ENCODE measurements at regions not wholly inside any gene's neighbourhood (a gene's known extent, or its start where the extent isn't known, plus 50 kb on each side); places are given as distances from the start of the nearest gene placed in this dataset.
"Not testable (repeated sequence)": the region's sequence is repeated elsewhere in the genome, so short reads cannot be mapped to it uniquely, and the experiment has no call there.

- no peak for DNase-seq
Observed at GRCh38 chr3:65303431-65303830, 615.6 kb upstream of the ADAMTS9 start.

- no peak for DNase-seq
Observed at GRCh38 chr3:65291448-65292125, 603.8 kb upstream of the ADAMTS9 start.

- DNase-seq, result no peak
Observed at GRCh38 chr3:65288776-65289175, 601.0 kb upstream of the ADAMTS9 start.

- no peak for DNase-seq
Observed at GRCh38 chr3:65285956-65286355, 598.2 kb upstream of the ADAMTS9 start.

GRCh38 chr3:65284961-65285360, 597.2 kb upstream of the ADAMTS9 start:
- DNase-seq, result no peak

- DNase-seq, result no peak
Observed at GRCh38 chr3:65284546-65284945, 596.7 kb upstream of the ADAMTS9 start.

GRCh38 chr3:65279225-65279782, 591.5 kb upstream of the ADAMTS9 start:
- DNase-seq, result no peak

GRCh38 chr3:65277798-65278197, 590.0 kb upstream of the ADAMTS9 start:
- no peak for DNase-seq

- no peak for DNase-seq
Observed at GRCh38 chr3:65276551-65276950, 588.8 kb upstream of the ADAMTS9 start.

GRCh38 chr3:65268426-65268825, 580.6 kb upstream of the ADAMTS9 start:
- DNase-seq, result no peak

- no peak for DNase-seq
Observed at GRCh38 chr3:65265942-65266590, 578.3 kb upstream of the ADAMTS9 start.

- no peak for DNase-seq
Observed at GRCh38 chr3:65265511-65265910, 577.7 kb upstream of the ADAMTS9 start.

- no peak for DNase-seq
Observed at GRCh38 chr3:65262548-65262947, 574.7 kb upstream of the ADAMTS9 start.

GRCh38 chr3:65259946-65260345, 572.1 kb upstream of the ADAMTS9 start:
- DNase-seq, result no peak

- DNase-seq, result not testable (repeated sequence)
Observed at GRCh38 chr3:65252914-65253313, 565.1 kb upstream of the ADAMTS9 start.

GRCh38 chr3:65252266-65252665, 564.5 kb upstream of the ADAMTS9 start:
- DNase-seq, result no peak

GRCh38 chr3:65251375-65251774, 563.6 kb upstream of the ADAMTS9 start:
- no peak for DNase-seq

- DNase-seq, result no peak
Observed at GRCh38 chr3:65246561-65246960, 558.8 kb upstream of the ADAMTS9 start.

GRCh38 chr3:65245133-65246063, 557.6 kb upstream of the ADAMTS9 start:
- no peak for DNase-seq

GRCh38 chr3:65240366-65240765, 552.6 kb upstream of the ADAMTS9 start:
- no peak for DNase-seq

- no peak for DNase-seq
Observed at GRCh38 chr3:65238652-65239051, 550.9 kb upstream of the ADAMTS9 start.

- no peak for DNase-seq
Observed at GRCh38 chr3:65234499-65234898, 546.7 kb upstream of the ADAMTS9 start.

- DNase-seq, result no peak
Observed at GRCh38 chr3:65233561-65233960, 545.8 kb upstream of the ADAMTS9 start.
